ENCODE measurements at regions not wholly inside any gene's neighbourhood (a gene's known extent, or its start where the extent isn't known, plus 50 kb on each side); places are given as distances from the start of the nearest gene placed in this dataset.

DNA sequence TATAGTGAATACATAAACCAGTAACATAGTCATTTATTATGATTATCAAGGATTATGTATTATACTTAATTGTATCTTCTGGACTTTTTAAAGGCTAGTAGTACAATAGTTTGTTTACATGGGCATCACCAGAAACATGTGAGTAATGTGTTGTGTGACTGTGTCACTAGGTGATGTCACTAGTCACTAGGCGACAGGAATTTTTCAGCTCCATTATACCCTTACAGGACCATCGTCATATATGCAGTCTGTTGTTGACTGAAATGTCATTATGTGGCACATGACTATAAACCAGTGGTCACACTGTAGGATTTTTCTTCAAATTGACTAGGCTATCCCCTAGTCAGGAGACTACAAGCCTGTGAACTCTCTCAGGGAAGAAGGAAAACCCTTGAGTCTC, 86.5 kb upstream of the CENPW start:
- in situ Hi-C loops (cut with HindIII; ENCODE audit: low sequenced_read_pairs): no loop called here
- TF ChIP-seq, protein P1, sequence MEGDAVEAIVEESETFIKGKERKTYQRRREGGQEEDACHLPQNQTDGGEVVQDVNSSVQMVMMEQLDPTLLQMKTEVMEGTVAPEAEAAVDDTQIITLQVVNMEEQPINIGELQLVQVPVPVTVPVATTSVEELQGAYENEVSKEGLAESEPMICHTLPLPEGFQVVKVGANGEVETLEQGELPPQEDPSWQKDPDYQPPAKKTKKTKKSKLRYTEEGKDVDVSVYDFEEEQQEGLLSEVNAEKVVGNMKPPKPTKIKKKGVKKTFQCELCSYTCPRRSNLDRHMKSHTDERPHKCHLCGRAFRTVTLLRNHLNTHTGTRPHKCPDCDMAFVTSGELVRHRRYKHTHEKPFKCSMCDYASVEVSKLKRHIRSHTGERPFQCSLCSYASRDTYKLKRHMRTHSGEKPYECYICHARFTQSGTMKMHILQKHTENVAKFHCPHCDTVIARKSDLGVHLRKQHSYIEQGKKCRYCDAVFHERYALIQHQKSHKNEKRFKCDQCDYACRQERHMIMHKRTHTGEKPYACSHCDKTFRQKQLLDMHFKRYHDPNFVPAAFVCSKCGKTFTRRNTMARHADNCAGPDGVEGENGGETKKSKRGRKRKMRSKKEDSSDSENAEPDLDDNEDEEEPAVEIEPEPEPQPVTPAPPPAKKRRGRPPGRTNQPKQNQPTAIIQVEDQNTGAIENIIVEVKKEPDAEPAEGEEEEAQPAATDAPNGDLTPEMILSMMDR (IDR thresholded peaks at IDR 0.05; ENCODE audit: low read depth, low read length): no peak

DNA sequence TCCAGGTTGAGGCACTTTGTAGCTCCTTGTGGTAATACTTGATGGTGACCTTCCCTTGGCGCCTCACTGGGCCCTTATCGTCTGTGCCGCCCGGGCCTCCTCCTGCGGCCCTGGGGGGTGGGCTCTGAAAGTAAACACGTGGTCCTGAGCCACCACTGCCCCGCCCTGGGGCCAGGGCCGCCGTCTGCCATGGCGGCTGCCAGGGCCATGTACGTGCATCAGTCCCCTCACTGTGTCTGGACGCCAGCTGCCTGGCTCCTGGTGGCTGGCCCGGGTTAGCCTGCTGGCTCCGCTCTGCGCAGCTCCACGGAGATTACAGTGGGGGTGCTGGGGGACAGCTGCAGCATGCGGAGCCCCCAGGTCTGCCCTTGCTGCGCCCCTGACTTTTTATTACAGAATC, 81.8 kb upstream of the CENPW start:
- TF ChIP-seq, protein P1 (IDR thresholded peaks at IDR 0.05; ENCODE audit: low read depth, low read length): no peak
- no peak overlapping the region for H3K4me3 ChIP-seq (ENCODE audit: low read depth, low read length)
- DNase-seq (ENCODE audit: low read depth, low spot score): no peak
- in situ Hi-C loops (cut with HindIII; ENCODE audit: low sequenced_read_pairs): no loop called here

More for the DNA sequence above, 86.5 kb upstream of the CENPW start:
- no peak for DNase-seq (ENCODE audit: low read depth, low spot score)
- no peak overlapping the region for H3K4me3 ChIP-seq (ENCODE audit: low read depth, low read length)

DNA sequence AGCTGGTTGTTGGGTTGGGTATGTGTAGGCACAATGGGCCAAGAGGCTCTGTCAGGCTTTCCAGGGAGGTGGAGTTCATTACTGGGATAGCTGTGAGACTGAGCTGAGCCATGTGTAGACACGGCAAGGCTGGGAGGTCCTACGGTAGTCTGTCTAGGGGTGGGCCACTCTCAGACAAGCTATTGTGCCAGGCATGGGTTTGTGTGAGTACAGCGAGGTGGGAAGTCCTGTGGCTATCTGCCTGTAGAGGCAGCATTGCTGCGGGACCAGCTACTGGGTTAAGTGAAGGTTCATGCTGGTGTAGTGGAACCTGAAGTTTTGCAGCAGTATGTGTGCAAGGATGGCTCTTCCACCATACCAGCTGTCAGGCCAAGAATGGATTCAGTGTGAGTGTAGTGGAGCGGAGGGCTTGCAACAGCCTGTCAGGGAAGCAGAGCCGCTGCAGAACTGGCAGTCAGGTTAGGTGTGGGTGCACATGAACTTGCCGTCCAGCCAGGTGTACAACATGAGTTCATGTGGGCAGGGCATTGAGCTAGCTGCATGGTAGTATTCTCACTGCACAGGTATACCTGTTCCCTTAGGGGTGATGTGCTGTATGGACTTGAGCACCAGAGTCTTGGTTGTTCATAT, 78.0 kb upstream of the CENPW start:
- in situ Hi-C loops (cut with HindIII; ENCODE audit: low sequenced_read_pairs): no loop called here
- no peak overlapping the region for H3K4me3 ChIP-seq (ENCODE audit: low read depth, low read length)
- DNase-seq (ENCODE audit: low read depth, low spot score): no peak
- TF ChIP-seq, protein P1 (IDR thresholded peaks at IDR 0.05; ENCODE audit: low read depth, low read length): no peak

DNA sequence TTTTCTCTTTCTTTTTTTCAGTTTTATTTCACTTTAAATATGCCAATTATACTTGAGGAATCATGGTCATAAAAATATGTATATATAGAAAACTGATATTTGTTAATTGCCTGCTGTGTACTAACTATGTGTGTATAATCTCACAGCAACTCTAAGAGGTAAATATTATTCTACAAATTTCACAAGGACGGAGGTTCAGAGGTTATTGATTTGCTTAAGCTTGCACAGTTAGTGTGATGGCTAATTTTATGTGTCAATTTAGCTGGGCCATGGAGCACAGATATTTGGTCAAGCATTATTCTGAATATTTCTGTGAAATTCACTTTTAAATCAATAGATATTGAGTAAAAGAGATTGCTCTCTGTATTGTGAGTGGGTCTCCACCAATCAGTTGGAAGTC, 75.7 kb upstream of the CENPW start:
- TF ChIP-seq, protein P1 (IDR thresholded peaks at IDR 0.05; ENCODE audit: low read depth, low read length): no peak
- DNase-seq (ENCODE audit: low read depth, low spot score): no peak
- no peak overlapping the region for H3K4me3 ChIP-seq (ENCODE audit: low read depth, low read length)
- in situ Hi-C loops (cut with HindIII; ENCODE audit: low sequenced_read_pairs): no loop called here

DNA sequence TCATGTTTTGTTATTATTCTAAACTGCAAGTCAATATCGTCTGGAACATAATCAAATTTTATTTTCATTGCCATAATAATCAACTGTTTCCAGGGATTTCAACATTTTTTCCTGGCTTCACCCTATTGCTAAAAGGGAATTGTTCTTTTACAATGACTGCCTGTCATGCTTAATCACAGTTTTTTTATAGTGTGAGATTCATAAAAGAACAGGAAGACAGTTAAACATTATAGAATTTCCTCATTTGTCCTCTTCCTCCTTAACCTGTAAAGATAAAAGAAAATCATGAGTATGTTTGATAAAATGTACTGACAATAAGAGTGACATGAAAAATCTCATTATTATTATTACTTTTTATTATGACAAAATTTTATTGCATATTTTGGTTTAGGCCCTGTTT, 73.3 kb upstream of the CENPW start:
- TF ChIP-seq, protein P1 (IDR thresholded peaks at IDR 0.05; ENCODE audit: low read depth, low read length): no peak
- H3K4me3 ChIP-seq (ENCODE audit: low read depth, low read length): no peak overlapping the region
- in situ Hi-C loops (cut with HindIII; ENCODE audit: low sequenced_read_pairs): no loop called here
- DNase-seq (ENCODE audit: low read depth, low spot score): no peak

DNA sequence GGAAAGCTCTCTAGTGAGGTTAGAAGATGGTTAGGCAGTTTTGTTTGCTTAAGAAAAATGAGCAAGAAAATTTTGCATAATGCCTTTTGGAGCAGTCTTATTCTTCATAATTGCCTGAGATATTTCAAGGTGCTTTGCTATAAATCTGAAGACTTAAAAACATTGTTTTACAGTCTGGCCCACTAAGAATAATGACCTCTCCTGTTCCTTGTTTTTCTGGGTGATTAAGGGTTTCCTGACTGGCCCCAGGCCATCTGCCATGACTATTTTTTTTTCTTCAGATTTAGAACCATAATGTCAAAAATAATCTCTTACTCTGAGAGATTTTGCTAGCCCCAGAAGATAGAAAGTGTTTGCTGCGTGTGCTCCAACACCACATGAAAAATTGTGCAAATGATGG, 72.3 kb upstream of the CENPW start:
- TF ChIP-seq, protein P1 (IDR thresholded peaks at IDR 0.05; ENCODE audit: low read depth, low read length): no peak
- in situ Hi-C loops (cut with HindIII; ENCODE audit: low sequenced_read_pairs): no loop called here
- H3K4me3 ChIP-seq (ENCODE audit: low read depth, low read length): no peak overlapping the region
- DNase-seq (ENCODE audit: low read depth, low spot score): peak; percentile 8
